ENCODE measurements at regions not wholly inside any gene's neighbourhood (a gene's known extent, or its start where the extent isn't known, plus 50 kb on each side); places are given as distances from the start of the nearest gene placed in this dataset.

GRCh38 chr1:37305108-37305507, 169.3 kb upstream of the ZC3H12A start:
- no peak for TF ChIP-seq POLR2A (IDR thresholded peaks at IDR 0.05; ENCODE audit: low read depth, low read length)
- no peak for TF ChIP-seq POLR2AphosphoS5 (IDR thresholded peaks at IDR 0.05; ENCODE audit: low read depth, low read length)
- TF ChIP-seq TAF1 (IDR thresholded peaks at IDR 0.05; ENCODE audit: borderline replicate concordance, low read depth, low read length) = no peak
